ENCODE measurements at regions not wholly inside any gene's neighbourhood (a gene's known extent, or its start where the extent isn't known, plus 50 kb on each side); places are given as distances from the start of the nearest gene placed in this dataset.

- TF ChIP-seq, protein P1, sequence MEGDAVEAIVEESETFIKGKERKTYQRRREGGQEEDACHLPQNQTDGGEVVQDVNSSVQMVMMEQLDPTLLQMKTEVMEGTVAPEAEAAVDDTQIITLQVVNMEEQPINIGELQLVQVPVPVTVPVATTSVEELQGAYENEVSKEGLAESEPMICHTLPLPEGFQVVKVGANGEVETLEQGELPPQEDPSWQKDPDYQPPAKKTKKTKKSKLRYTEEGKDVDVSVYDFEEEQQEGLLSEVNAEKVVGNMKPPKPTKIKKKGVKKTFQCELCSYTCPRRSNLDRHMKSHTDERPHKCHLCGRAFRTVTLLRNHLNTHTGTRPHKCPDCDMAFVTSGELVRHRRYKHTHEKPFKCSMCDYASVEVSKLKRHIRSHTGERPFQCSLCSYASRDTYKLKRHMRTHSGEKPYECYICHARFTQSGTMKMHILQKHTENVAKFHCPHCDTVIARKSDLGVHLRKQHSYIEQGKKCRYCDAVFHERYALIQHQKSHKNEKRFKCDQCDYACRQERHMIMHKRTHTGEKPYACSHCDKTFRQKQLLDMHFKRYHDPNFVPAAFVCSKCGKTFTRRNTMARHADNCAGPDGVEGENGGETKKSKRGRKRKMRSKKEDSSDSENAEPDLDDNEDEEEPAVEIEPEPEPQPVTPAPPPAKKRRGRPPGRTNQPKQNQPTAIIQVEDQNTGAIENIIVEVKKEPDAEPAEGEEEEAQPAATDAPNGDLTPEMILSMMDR (conservative IDR thresholded peaks at IDR 0.05; ENCODE audit: low read depth, low read length): no peak
- no peak for TF ChIP-seq EZH2 (IDR thresholded peaks at IDR 0.05; ENCODE audit: borderline replicate concordance, low read depth, low read length, poor library complexity, severe bottlenecking)
Measured at GRCh38 chr5:82754036-82754746, 323.0 kb downstream of the TMEM167A start.

Data from A673 (cell line).